Fibroblast of lung (primary cell): ENCODE measurements at regions not wholly inside any gene's neighbourhood (a gene's known extent, or its start where the extent isn't known, plus 50 kb on each side); places are given as distances from the start of the nearest gene placed in this dataset.

ENCODE experiments used
- DNase-seq, 2 donors: peaks; one replicate each; pipeline versions ENCODE4 v3.0.0 to v3.0.0-alpha.2; 2010; ENCODE audit warnings: low read depth in 2 of 2
- H2AFZ ChIP-seq: 2 replicates; pipeline ENCODE4 v1.5.1; 2012; ENCODE audit warnings: low read length, control low read depth, inconsistent platforms
- H3K27ac ChIP-seq: 2 replicates; pipeline ENCODE4 v1.5.1; 2011; ENCODE audit warnings: low read length, control low read depth; ENCODE audit not compliant: insufficient read depth
- H3K27me3 ChIP-seq: 2 replicates; pipeline ENCODE4 v1.5.1; 2011; ENCODE audit warnings: mild to moderate bottlenecking, low read length; ENCODE audit not compliant: control insufficient read depth, insufficient read depth
- H3K36me3 ChIP-seq: 2 replicates; pipeline ENCODE4 v1.5.1; 2011; ENCODE audit warnings: low read length; ENCODE audit not compliant: control insufficient read depth, insufficient read depth
- H3K4me1 ChIP-seq: 2 replicates; pipeline ENCODE4 v1.5.1; 2011; ENCODE audit warnings: low read length; ENCODE audit not compliant: control insufficient read depth, insufficient read depth; ENCODE audit errors: extremely low read depth
- H3K4me2 ChIP-seq: 2 replicates; pipeline ENCODE4 v1.5.1; 2011; ENCODE audit warnings: low read length, control low read depth; ENCODE audit not compliant: insufficient read depth; ENCODE audit errors: extremely low read depth
- H3K4me3 ChIP-seq, 4 experiments: fragments of 200-600 bp in 1 of 4; sonication (generic) in 1 of 4; replicated peaks in 1 of 4; 2 replicates each; pipeline ENCODE4 v1.5.1; 2011 to 2016; ENCODE audit warnings: low read length in 4 of 4, low read depth in 3 of 4, mild to moderate bottlenecking in 3 of 4, control low read depth in 2 of 4, inconsistent platforms in 1 of 4, mixed read lengths in 1 of 4; ENCODE audit not compliant: insufficient read depth in 1 of 4; ENCODE audit errors: control extremely low read depth in 1 of 4
- H3K79me2 ChIP-seq: 2 replicates; pipeline ENCODE4 v1.5.1; 2012; ENCODE audit warnings: mild to moderate bottlenecking, low read length, inconsistent platforms; ENCODE audit not compliant: control insufficient read depth, insufficient read depth
- H3K9ac ChIP-seq: 2 replicates; pipeline ENCODE4 v1.5.1; 2011; ENCODE audit warnings: mild to moderate bottlenecking, low read length, control low read depth; ENCODE audit not compliant: insufficient read depth
- H3K9me3 ChIP-seq: 2 replicates; pipeline ENCODE4 v1.5.1; 2012; ENCODE audit warnings: low read depth, low read length; ENCODE audit not compliant: control insufficient read depth, insufficient read depth
- H4K20me1 ChIP-seq: 2 replicates; pipeline ENCODE4 v1.5.1; 2011; ENCODE audit warnings: low read length; ENCODE audit not compliant: control insufficient read depth, insufficient read depth; ENCODE audit errors: extremely low read depth
- CTCF ChIP-seq, 2 donors: IDR thresholded peaks in 1 of 2; conservative IDR thresholded peaks in 1 of 2; 1 replicate in 1 of 2; 2 replicates in 1 of 2; pipeline ENCODE4 v1.5.1; 2011 to 2012; ENCODE audit warnings: low read length in 2 of 2, control low read depth in 1 of 2, inconsistent platforms in 1 of 2, low read depth in 1 of 2, mild to moderate bottlenecking in 1 of 2
- EZH2 ChIP-seq: IDR thresholded peaks from 2 replicates; pipeline ENCODE4 v1.5.1; 2012; ENCODE audit warnings: low read length, control low read depth, mild to moderate bottlenecking; ENCODE audit errors: missing control alignments

- H2AFZ ChIP-seq, result no peak overlapping the region
- no peaks in the 10 kb centered on the region for H3K4me1 ChIP-seq
- H3K27ac ChIP-seq, result no peak overlapping the region
- no peaks in the 10 kb centered on the region for H3K36me3 ChIP-seq
- no peak for TF ChIP-seq CTCF (conservative IDR thresholded peaks at IDR 0.05 in 1 of 2, IDR thresholded peaks at IDR 0.05 in 1 of 2; ENCODE audit: low read depth in 1 of 2, low read length in 2 of 2)
- TF ChIP-seq EZH2, result no peak
- DNase-seq, result peak in 1 of 2 donors; percentile 16
- no peaks in the 10 kb centered on the region for H3K27me3 ChIP-seq
- H3K4me2 ChIP-seq, result no peak overlapping the region
- H3K9ac ChIP-seq, result no peak overlapping the region
- H3K4me3 ChIP-seq, result no peak overlapping the region
- H3K9me3 ChIP-seq, result no peaks in the 10 kb centered on the region
- no peaks in the 10 kb centered on the region for H4K20me1 ChIP-seq
- no peaks in the 10 kb centered on the region for H3K79me2 ChIP-seq
Measured at GRCh38 chr9:104256031-104256695, 162.1 kb downstream of the SMC2 start.

GRCh38 chr9:104256696-104257062 lies 162.6 kb downstream of the SMC2 start:
- no peak for DNase-seq
- Histone ChIP-seq H3K9ac (no peak overlapping the region), H3K27ac (no peak overlapping the region), H4K20me1 (no peaks in the 10 kb centered on the region), H3K9me3 (no peaks in the 10 kb centered on the region), H3K36me3 (no peaks in the 10 kb centered on the region), H3K4me2 (no peak overlapping the region), H3K4me1 (no peaks in the 10 kb centered on the region), H2AFZ (no peak overlapping the region), H3K4me3 (no peak overlapping the region), H3K27me3 (no peaks in the 10 kb centered on the region), H3K79me2 (no peaks in the 10 kb centered on the region)
- TF ChIP-seq EZH2, result no peak
- TF ChIP-seq CTCF (conservative IDR thresholded peaks at IDR 0.05 in 1 of 2, IDR thresholded peaks at IDR 0.05 in 1 of 2; ENCODE audit: low read depth in 1 of 2, low read length in 2 of 2), result no peak

GRCh38 chr9:104258296-104259011 lies 164.3 kb downstream of the SMC2 start:
- DNase-seq, result no peak
- no peak overlapping the region for H3K4me2 ChIP-seq
- no peak overlapping the region for H3K9ac ChIP-seq

More at GRCh38 chr9:104258296-104259011, 164.3 kb downstream of the SMC2 start:
- H3K79me2 ChIP-seq, result no peaks in the 10 kb centered on the region
- no peak overlapping the region for H3K27ac ChIP-seq
- no peaks in the 10 kb centered on the region for H3K36me3 ChIP-seq
- no peaks in the 10 kb centered on the region for H3K9me3 ChIP-seq
- H3K4me1 ChIP-seq, result no peaks in the 10 kb centered on the region
- H3K4me3 ChIP-seq, result no peak overlapping the region
- no peaks in the 10 kb centered on the region for H3K27me3 ChIP-seq
- H2AFZ ChIP-seq, result no peak overlapping the region
- TF ChIP-seq CTCF (conservative IDR thresholded peaks at IDR 0.05 in 1 of 2, IDR thresholded peaks at IDR 0.05 in 1 of 2; ENCODE audit: low read depth in 1 of 2, low read length in 2 of 2) (no peak), EZH2 (no peak)
- no peaks in the 10 kb centered on the region for H4K20me1 ChIP-seq
